Astrocyte of the cerebellum (primary cell): ENCODE measurements at regions not wholly inside any gene's neighbourhood (a gene's known extent, or its start where the extent isn't known, plus 50 kb on each side); places are given as distances from the start of the nearest gene placed in this dataset.

Source experiments
- DNase-seq: peaks from one replicate; pipeline ENCODE4 v3.0.0-alpha.2; 2011; ENCODE audit warnings: low read depth
- H3K4me3 ChIP-seq: 2 replicates; pipeline ENCODE4 v1.5.1; 2011; ENCODE audit warnings: mild to moderate bottlenecking, low read depth, low read length, moderate library complexity
- in situ Hi-C: cut with HindIII; loops from 2 replicates; pipeline ENCODE4 v1.10.0; 2017; ENCODE audit warnings: low sequenced_read_pairs
- TF ChIP-seq, protein P1 (sequence below): IDR thresholded peaks from 2 replicates; pipeline ENCODE4 v1.5.1; 2012; ENCODE audit warnings: low read length, low read depth, moderate library complexity, mild to moderate bottlenecking; ENCODE audit errors: missing control alignments

DNA sequence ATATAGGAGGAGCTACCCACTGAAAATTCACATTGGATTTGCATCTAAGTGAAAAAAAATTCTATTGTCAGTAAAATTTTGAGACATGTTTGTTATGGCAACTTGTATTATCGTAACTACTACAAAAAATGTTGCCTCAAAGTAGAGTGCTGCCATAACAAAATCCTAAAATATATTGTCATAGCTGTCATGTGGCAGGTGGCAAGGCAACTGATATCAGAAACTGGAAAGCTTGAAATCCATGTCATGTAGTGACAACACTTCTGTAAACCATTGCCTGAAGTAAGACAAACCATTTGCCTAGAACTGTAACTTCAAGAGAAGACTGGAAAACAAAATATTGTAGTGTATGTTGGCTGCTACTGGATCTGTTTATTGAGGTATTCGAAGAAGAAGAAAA lies 697.5 kb upstream of the CELF4 start:
- in situ Hi-C loops = no loop called here
- no peak for DNase-seq
- H3K4me3 ChIP-seq = no peak overlapping the region
- TF ChIP-seq, protein P1, sequence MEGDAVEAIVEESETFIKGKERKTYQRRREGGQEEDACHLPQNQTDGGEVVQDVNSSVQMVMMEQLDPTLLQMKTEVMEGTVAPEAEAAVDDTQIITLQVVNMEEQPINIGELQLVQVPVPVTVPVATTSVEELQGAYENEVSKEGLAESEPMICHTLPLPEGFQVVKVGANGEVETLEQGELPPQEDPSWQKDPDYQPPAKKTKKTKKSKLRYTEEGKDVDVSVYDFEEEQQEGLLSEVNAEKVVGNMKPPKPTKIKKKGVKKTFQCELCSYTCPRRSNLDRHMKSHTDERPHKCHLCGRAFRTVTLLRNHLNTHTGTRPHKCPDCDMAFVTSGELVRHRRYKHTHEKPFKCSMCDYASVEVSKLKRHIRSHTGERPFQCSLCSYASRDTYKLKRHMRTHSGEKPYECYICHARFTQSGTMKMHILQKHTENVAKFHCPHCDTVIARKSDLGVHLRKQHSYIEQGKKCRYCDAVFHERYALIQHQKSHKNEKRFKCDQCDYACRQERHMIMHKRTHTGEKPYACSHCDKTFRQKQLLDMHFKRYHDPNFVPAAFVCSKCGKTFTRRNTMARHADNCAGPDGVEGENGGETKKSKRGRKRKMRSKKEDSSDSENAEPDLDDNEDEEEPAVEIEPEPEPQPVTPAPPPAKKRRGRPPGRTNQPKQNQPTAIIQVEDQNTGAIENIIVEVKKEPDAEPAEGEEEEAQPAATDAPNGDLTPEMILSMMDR = no peak

DNA sequence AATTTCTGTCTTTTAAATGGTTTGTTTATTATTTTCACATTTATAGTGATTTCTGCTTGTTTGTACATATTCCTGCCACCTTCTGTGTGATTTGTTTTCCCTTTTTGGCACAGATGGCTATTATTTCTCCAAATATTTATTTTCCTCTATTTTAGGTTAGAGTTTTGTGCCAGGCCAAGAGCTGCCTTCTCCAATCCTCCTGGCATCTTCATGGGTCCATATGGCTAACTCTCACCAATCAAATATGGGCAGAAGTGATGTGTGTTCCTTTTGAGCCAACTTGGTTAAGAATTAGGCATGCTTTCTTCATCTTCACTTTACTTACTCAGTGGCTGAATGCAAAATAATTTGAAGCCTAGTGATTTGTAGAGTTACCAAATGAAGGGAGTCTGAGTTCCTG lies 697.1 kb upstream of the CELF4 start:
- DNase-seq = no peak
- in situ Hi-C loops = no loop called here
- H3K4me3 ChIP-seq = no peak overlapping the region
- TF ChIP-seq, protein P1 = no peak

DNA sequence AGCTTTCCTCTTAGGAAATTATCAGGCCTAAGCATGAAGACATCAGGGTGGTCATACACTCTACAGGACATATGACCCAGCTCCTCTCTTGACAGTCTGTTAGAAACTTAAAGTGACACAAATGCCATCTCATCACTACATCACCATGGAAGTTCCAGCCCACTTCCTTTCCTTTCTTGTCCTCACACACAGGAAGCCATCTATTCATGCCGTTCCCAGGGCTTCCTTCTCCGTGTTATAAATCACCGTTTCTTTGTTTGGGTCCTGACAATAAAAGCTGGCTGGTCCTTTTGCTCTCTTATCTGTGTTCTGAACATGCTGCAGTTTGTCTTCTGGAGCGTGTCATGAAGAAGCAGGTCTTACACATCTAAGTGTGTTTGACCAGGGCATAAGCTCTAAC lies 692.1 kb upstream of the CELF4 start:
- DNase-seq = no peak
- in situ Hi-C loops = no loop called here
- TF ChIP-seq, protein P1 = no peak
- no peak overlapping the region for H3K4me3 ChIP-seq

DNA sequence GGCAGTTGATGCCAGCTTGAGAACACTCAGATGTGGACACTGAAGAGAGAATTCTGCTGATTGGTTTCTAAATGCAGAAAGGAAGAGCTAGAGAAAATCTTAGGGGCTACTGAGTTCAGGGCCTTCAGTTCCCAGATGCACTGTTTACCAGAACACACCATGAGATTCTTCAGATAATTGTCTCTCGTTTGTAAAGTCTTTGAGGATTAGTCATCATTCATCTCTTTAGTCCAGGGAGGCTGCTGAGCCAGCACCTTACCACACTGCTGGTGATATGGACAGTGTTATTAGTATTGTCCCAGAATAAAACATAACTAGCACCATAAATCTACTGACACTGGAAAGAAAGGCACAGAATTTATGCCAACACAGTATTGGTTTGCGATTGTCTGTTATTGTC lies 690.8 kb upstream of the CELF4 start:
- H3K4me3 ChIP-seq = no peak overlapping the region
- no peak for DNase-seq
- TF ChIP-seq, protein P1 = no peak
- in situ Hi-C loops = no loop called here

DNA sequence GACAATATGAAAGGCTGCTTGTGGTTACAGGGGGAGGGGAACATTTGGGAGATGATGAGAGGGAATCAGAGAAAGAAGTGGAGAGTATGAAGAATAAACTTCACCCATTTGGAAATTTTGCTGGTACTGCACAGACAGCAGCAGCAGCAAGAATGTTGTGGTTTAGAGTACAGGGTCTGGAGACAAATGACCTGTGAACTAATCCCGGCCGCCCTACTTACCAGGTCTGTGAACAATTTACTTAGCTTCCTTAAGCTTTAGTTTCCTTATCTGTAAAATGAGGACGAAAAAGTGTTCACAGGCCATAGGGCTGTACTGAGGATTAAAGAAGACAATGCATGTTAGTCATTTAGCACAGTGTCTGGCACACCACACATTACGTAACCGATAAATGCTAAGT lies 685.4 kb upstream of the CELF4 start:
- H3K4me3 ChIP-seq = no peak overlapping the region
- DNase-seq = no peak
- in situ Hi-C loops = no loop called here
- TF ChIP-seq, protein P1 = no peak

DNA sequence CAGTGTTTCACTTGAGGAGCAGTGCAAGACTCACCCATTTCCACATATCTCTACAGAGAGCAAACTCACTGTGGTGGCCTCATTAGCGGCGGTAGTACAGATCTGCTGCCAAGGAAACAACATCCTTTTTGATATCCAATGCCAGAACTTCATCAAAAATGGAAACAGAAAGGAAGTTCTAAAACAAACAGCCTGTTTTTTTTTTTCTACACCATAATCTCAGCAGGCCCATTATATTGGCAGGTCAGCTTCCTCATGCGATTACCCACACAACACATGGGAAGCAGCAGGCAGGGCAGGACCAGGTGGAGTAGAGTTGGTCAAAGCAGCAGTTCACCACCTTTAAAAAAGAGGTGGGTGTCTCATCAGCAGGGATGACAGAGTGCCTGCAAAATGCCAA lies 678.9 kb upstream of the CELF4 start:
- no peak for DNase-seq
- in situ Hi-C loops = no loop called here
- no peak overlapping the region for H3K4me3 ChIP-seq
- TF ChIP-seq, protein P1 = no peak

DNA sequence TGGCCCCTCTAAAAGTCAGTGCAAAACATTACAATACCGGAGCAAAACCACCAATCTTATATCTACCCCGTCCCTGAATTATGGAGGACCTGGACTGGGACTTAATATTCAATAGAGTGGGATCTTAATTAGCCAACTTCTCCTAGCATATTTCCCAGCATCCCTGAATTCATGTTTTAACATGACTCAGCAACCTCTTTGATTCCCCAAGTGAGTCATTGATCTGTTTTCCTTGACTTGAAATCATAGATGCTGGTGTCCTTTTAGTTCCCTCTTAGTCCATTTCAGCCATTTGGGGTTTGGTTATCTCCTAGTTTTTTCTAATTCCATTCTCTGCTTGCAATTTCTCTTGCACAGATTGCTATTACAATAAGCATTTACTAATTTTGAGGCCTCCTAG lies 677.7 kb upstream of the CELF4 start:
- TF ChIP-seq, protein P1 = no peak
- DNase-seq = no peak
- H3K4me3 ChIP-seq = no peak overlapping the region
- in situ Hi-C loops = no loop called here
